IPS DF 19.7 (cell line): ENCODE measurements at regions not wholly inside any gene's neighbourhood (a gene's known extent, or its start where the extent isn't known, plus 50 kb on each side); places are given as distances from the start of the nearest gene placed in this dataset.
A peak's percentile ranks its signal among the peaks of the same experiment; 100 is the strongest.
"Not testable (repeated sequence)": the region's sequence is repeated elsewhere in the genome, so short reads cannot be mapped to it uniquely, and the experiment has no call there.

Experiments used
- DNase-seq: peaks from one replicate; pipeline ENCODE4 v3.0.0-alpha.2; 2013; ENCODE audit warnings: low read depth, low spot score

DNA sequence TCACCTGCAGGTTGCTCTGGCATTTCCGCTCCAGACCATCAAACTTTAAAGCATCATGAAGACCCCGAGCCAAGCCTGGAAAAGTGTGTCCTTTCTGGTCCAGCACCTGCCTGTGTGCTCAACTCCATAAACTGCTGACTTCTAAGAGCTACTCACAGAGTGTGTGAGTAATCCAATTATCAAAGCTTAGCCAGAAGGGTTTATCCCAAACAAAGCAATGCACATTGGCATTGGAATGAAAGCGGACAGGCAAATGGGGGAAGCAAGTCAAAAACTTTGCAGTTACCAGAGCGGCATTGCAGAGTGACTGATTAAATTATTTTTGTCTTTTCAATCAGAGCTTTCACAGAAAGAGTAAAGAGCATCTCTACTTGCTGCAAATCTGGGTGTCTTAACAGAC, 1262.4 kb upstream of the SEL1L start:
- no peak for DNase-seq

DNA sequence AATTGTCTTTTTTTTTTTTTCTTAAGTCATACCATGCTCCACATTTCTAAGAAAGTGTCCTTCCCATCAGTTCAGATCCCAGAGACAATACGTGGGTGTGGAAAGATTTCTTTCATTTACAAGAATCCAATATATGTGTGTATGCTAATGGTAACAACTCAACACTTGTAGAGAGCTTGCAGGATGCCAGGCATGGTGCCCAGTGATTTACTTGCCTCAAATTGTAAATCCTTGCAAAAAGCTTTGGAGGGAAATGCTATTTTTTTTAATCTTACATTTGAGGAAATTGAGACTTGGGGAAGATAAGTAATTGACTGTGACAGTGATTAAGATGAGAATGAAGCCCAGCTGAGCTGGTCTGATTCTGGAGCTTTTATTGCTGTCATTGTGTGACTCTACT, 1264.6 kb upstream of the SEL1L start:
- no peak for DNase-seq

GRCh38 chr14:82805892-82806825, 1272.5 kb upstream of the SEL1L start:
- peak; percentile 7 for DNase-seq

DNA sequence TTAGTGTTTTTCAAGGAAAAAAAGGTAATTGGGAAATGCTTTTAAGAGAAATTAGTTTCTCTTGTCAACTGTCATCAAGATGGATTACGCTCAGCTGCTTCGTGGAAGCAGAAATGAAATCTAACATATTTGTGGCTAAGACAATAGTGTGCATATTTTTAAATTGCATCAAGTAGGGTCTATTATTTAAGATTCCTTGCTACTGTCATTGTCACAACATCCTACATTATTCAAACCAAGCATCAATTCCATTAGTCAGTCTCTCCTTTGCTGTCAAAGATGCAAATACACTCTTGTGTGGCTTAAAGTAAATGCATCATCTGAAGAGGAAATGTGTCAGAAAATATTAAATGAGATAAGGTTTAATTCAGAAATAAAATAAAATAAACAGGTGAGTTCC, 1277.6 kb upstream of the SEL1L start:
- no peak for DNase-seq

DNA sequence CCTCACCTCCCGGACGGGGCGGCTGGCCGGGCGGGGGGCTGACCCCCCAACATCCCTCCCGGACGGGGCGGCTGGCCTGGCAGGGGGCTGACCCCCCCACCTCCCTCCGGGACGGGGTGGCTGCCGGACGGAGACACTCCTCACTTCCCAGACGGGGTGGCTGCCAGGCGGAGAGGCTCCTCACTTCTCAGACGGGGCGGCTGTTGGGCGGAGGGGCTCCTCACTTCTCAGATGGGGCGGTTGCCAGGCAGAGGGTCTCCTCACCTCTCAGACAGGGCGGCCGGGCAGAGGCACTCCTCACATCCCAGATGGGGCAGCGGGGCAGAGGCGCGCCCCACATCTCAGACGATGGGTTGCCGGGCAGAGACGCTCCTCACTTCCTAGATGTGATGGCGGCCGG, 1280.7 kb upstream of the SEL1L start:
- DNase-seq = not testable (repeated sequence)

GRCh38 chr14:82830596-82830995, 1296.9 kb upstream of the SEL1L start:
- DNase-seq = no peak

- no peak for DNase-seq
Measured at GRCh38 chr14:82836256-82836950, 1302.8 kb upstream of the SEL1L start.

DNA sequence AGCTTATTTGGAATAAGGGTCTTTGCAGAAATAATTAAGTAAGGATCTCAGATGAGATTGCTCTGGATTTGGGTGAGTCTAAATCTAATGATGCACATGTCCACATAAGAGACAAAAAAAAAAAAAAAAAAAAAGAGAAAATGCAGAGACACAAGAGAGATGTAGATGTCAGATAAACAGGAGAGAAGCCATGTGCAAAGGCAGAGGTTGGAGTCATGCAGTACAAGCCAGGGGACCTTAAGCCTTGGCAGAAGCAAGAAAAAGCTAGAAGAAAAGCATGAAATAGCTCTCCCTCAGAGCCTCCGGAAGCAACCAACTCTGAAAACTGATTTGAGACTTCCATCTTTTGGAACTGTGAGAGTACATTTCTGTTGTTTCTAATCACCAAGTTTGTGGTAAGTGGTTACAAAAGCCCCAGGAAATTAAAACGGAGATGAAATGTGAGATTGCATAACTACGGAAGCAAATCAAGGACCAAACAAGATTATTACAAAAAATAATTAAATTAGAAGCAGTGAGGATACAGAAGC, 1304.0 kb upstream of the SEL1L start:
- no peak for DNase-seq

- no peak for DNase-seq
Measured at GRCh38 chr14:82850576-82850975, 1316.9 kb upstream of the SEL1L start.

- no peak for DNase-seq
Measured at GRCh38 chr14:82854131-82854530, 1320.5 kb upstream of the SEL1L start.

DNA sequence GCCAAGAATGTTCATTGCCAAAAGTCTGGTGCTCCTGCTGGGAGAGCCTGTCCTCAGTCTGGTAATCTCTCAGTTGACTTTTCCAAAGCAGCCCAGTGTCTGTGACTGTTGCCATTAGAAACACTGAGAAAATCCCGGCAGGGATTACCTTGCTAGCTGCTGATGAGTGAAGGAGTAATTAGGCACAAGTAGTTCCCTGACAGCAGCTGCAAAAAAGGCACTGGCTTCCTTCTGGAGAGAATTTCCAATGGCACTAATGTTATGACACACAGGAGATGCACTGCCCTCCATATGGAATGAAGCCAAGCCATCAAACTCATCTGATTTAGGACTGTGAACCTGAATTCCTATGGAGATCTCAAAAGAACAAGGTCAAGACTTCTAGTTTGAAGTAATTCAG, 1321.2 kb upstream of the SEL1L start:
- no peak for DNase-seq

GRCh38 chr14:82855912-82856391, 1322.3 kb upstream of the SEL1L start:
- DNase-seq = no peak

GRCh38 chr14:82861313-82861712, 1327.7 kb upstream of the SEL1L start:
- no peak for DNase-seq

- peak; percentile 20 for DNase-seq
Measured at GRCh38 chr14:82872494-82872893, 1338.8 kb upstream of the SEL1L start.

DNA sequence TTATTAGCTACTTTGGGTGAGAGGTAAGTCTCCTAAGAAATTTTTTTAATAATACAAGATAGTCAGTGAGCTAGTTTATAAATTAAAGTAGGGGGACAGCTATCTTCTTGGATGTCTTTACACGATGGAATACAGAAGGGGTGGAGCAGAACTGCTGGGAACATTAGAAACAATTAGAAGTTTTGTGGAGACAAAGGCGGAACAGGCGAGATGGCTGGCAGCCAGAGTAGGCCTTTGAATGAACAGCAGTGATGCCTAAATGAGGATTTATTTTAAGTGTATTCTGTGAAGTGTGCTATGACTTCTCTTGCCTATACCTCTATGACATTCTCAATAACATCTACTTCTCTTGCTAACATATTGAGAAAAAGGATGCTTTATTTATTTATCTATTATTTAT, 1345.3 kb upstream of the SEL1L start:
- DNase-seq = no peak

DNA sequence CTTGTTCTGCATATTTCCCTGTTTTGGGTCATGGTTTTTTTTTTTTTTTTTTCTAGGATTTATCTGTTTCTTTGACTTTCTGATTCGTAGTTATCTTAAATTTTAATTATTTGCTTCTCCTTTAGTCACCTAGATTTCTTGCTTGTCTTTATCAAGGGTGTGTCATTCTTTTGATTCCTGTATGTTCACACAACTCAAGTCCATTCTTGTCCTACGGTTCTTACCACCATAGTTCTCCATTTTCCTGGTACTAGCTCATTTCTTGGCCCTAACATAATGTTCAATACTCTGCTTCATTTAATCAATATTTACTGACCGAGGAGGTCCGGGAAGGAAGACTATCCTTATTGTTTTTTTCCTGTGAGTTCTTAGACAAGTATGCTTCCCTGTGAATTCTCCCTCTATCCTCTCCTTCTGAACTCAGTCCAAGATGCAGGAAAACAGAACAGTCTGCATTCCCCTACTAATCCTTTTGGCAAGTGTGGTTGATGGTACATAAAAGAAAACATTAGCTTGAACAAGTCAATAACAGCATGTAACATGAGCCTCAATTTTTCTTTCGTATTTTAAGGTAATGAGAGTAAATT, 1346.4 kb upstream of the SEL1L start:
- DNase-seq = no peak

DNA sequence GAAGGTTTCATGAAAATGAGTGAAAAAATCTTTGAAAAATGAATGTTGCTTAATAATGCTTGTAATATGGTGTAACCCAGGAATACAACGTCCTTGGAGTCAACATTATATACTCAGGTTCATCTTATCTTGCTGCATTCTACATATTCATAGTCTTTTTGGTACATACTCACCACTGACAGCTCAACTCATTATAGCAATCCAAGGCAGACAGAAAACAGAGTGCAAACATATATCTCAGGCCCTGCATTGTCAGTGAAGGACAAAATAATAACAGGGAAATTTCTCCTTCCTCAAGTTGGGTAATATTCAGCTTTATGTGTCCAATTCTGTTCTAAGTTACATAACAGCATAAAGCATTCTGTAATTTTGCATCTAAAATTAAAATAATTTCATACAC, 1353.0 kb upstream of the SEL1L start:
- DNase-seq = no peak

GRCh38 chr14:82889701-82890100, 1356.0 kb upstream of the SEL1L start:
- DNase-seq = no peak

DNA sequence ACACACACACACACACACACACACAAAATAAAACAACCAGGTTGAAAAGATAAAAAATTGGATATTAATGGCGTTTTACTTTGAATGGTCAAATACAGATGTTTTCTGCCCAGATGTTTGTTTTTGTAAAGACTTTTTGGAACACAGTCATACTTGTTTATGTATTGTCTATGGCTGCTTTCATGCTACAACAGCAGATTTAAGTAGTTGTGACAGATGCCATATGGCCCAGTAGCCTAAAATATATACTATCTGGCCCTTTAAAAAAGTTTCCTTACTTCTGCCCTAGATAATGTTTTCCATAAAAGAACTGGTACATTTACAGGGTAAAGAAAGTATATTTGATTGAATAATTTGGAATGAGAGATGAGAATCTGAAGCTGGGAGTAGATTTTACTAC, 1362.8 kb upstream of the SEL1L start:
- DNase-seq = no peak

DNA sequence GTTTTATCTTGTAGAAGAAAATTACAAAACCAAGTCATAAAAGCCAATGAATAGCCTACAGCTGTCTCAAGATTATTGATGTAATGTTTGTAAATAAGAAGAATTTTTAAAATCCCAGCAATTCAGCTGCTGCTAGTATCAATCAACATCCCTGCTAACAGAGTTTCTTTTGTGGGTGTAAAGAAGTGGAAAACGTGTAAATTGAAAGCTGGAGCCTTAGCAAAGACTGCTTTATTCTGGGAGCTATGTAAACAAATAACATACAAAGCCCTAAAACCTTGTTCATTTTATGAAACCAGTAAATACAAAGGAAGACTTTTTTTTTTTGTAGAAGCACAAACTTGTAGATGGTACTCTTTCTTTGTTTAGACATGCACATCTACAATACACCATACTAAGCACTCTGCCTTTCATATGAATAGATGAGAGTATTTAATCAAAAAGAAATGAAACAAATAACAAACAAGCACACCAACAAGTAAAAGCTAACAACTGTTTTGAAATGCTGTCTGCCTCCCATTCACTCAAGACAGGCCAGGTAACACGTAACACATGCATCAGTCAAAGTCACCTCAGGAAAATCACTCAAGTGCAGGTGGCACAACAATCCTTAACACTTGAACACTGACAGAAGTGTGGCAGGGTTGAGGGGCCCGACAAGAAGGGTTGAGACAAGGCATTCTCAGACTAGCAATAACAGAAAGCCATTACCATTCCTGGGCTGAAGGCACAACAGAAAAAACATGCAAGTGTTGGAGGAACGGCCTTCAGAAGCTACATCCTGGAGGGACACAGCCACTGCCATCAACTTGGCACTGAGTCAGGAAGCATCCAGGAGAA, 1364.0 kb upstream of the SEL1L start:
- no peak for DNase-seq

DNA sequence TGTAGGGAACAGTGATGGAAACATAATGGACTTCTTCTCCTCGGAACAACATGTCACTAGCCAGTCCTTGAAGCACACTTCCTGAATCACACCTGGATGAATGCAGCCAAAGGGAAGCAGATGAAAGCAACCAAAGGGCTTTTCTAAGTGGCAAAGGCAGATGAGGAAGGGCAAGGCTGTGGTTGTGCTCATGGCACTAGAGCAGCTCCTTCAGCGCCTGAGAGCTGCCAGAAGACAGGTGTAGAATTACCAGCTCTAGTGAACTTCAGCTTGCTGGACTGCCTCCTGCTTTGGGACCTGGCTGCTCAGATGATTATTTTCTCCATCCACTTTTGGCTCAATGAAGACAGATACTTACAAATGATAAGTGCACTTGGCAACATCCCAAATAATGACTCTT, 1372.1 kb upstream of the SEL1L start:
- DNase-seq = no peak
